Tibial artery (tissue), 4 donors: ENCODE measurements at regions not wholly inside any gene's neighbourhood (a gene's known extent, or its start where the extent isn't known, plus 50 kb on each side); places are given as distances from the start of the nearest gene placed in this dataset.

Experiments
- DNase-seq, 2 donors: peaks; one replicate each; pipeline ENCODE4 v3.0.0-alpha.2; 2019
- H3K27ac ChIP-seq, 2 donors: fragments of 200-600 bp; sonication (generic) in 1 of 2; 1 replicate in 1 of 2; 2 replicates in 1 of 2; pipeline ENCODE4 v1.5.1; 2018 to 2019; ENCODE audit warnings: mild to moderate bottlenecking in 1 of 2
- H3K27me3 ChIP-seq, 2 donors: fragments of 200-600 bp; sonication (generic) in 1 of 2; one replicate each; pipeline versions ENCODE4 v1.5.1 to v1.6.0; 2016 to 2019
- H3K36me3 ChIP-seq, 3 donors: fragments of 200-600 bp; sonication (generic) in 2 of 3; one replicate each; pipeline ENCODE4 v1.5.1; 2016 to 2019; ENCODE audit warnings: mild to moderate bottlenecking in 2 of 3
- H3K4me1 ChIP-seq, 4 donors: fragments of 200-600 bp; sonication (generic) in 2 of 4; 1 replicate in 3 of 4; 2 replicates in 1 of 4; pipeline ENCODE4 v1.5.1; 2016 to 2019
- H3K4me3 ChIP-seq, 2 donors: fragments of 200-600 bp; sonication (generic) in 1 of 2; 1 replicate in 1 of 2; 2 replicates in 1 of 2; pipeline ENCODE4 v1.5.1; 2018 to 2019; ENCODE audit warnings: mild to moderate bottlenecking in 2 of 2
- H3K9me3 ChIP-seq, 3 donors: fragments of 200-600 bp; sonication (generic) in 1 of 3; one replicate each; pipeline ENCODE4 v1.5.1; 2016 to 2019
- intact Hi-C: fragments of 100-400 bp; cut with DNase I; formaldehyde crosslinking; loops from one replicate; pipeline ENCODE4 v1.15.0; 2023; ENCODE audit warnings: low total_unique reads
- TF ChIP-seq, protein P1 (sequence below), 2 experiments: fragments of 200-600 bp in 1 of 2; fragments of 450-650 bp in 1 of 2; IDR thresholded peaks; one replicate each; pipeline ENCODE4 v1.5.1; 2017 to 2019; ENCODE audit warnings: antibody characterized with exemption in 2 of 2, mild to moderate bottlenecking in 1 of 2, moderate library complexity in 1 of 2

GRCh38 chr2:236394571-236394970, 130.4 kb upstream of the ASB18 start:
- TF ChIP-seq, protein P1, sequence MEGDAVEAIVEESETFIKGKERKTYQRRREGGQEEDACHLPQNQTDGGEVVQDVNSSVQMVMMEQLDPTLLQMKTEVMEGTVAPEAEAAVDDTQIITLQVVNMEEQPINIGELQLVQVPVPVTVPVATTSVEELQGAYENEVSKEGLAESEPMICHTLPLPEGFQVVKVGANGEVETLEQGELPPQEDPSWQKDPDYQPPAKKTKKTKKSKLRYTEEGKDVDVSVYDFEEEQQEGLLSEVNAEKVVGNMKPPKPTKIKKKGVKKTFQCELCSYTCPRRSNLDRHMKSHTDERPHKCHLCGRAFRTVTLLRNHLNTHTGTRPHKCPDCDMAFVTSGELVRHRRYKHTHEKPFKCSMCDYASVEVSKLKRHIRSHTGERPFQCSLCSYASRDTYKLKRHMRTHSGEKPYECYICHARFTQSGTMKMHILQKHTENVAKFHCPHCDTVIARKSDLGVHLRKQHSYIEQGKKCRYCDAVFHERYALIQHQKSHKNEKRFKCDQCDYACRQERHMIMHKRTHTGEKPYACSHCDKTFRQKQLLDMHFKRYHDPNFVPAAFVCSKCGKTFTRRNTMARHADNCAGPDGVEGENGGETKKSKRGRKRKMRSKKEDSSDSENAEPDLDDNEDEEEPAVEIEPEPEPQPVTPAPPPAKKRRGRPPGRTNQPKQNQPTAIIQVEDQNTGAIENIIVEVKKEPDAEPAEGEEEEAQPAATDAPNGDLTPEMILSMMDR (IDR thresholded peaks at IDR 0.05) = no peak
- Histone ChIP-seq H3K27ac (no peak overlapping the region), H3K4me3 (no peak overlapping the region), H3K9me3 (no peaks in the 10 kb centered on the region), H3K36me3 (no peaks in the 10 kb centered on the region), H3K4me1 (no peaks in the 10 kb centered on the region), H3K27me3 (no peaks in the 10 kb centered on the region)
- intact Hi-C loops = no loop called here
- no peak for DNase-seq

- Histone ChIP-seq H3K4me1 (no peaks in the 10 kb centered on the region), H3K4me3 (no peak overlapping the region), H3K36me3 (no peaks in the 10 kb centered on the region), H3K27me3 (no peaks in the 10 kb centered on the region), H3K27ac (no peak overlapping the region), H3K9me3 (no peaks in the 10 kb centered on the region)
- TF ChIP-seq, protein P1 (IDR thresholded peaks at IDR 0.05) = no peak
- intact Hi-C loops = no loop called here
- DNase-seq = no peak
These were observed 130.9 kb upstream of the ASB18 start for GRCh38 chr2:236395067-236395466.

DNA sequence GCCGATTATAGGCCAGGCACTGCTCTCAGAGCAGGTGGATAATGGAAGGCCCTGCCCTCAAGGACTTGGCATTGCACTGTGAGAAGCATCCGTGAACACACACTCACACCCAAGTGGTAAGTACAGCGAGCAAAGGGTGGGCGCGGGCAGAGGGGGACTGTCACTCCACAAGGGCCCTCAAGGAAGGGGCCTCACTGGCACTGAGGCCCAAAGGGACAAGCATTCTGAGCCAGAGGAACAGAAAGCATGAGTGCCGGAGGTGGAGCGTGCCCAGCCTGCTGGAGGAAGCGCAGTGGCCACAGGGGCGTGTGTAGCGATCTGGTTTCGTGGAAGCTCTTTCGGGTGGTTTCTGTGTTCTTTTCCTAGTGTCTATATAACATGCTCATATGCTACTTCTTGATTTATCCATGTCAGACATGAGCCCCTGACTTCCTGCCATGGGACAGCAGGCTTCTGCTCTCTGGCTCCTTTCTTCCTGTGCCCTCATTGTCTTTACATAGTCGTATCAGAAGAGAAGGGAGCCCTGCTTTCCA, 132.7 kb upstream of the ASB18 start:
- H3K27ac ChIP-seq = no peak overlapping the region
- DNase-seq = no peak
- intact Hi-C loops = no loop called here
- no peak overlapping the region for H3K4me3 ChIP-seq
- peaks cover 0 to 5% of the 10 kb centered on the region in 2 donors for H3K27me3 ChIP-seq
- no peaks in the 10 kb centered on the region for H3K36me3 ChIP-seq
- TF ChIP-seq, protein P1 (IDR thresholded peaks at IDR 0.05) = no peak
- H3K9me3 ChIP-seq = no peaks in the 10 kb centered on the region
- H3K4me1 ChIP-seq = no peaks in the 10 kb centered on the region

- H3K27ac ChIP-seq = no peak overlapping the region
- no peak overlapping the region for H3K4me3 ChIP-seq
- no peaks in the 10 kb centered on the region for H3K36me3 ChIP-seq
- no peaks in the 10 kb centered on the region for H3K9me3 ChIP-seq
- H3K27me3 ChIP-seq = peaks cover 0 to 13% of the 10 kb centered on the region in 2 donors
- TF ChIP-seq, protein P1 (IDR thresholded peaks at IDR 0.05) = no peak
- intact Hi-C loops = no loop called here
- DNase-seq = no peak
- H3K4me1 ChIP-seq = no peaks in the 10 kb centered on the region
These were observed 133.5 kb upstream of the ASB18 start for GRCh38 chr2:236397681-236398080.

GRCh38 chr2:236399409-236399808, 135.2 kb upstream of the ASB18 start:
- intact Hi-C loops = no loop called here
- TF ChIP-seq, protein P1 (IDR thresholded peaks at IDR 0.05) = no peak
- no peak overlapping the region for H3K4me3 ChIP-seq
- no peaks in the 10 kb centered on the region for H3K9me3 ChIP-seq
- H3K36me3 ChIP-seq = no peaks in the 10 kb centered on the region
- no peaks in the 10 kb centered on the region for H3K4me1 ChIP-seq
- no peak overlapping the region for H3K27ac ChIP-seq
- no peak for DNase-seq
- peaks cover 0 to 13% of the 10 kb centered on the region in 2 donors for H3K27me3 ChIP-seq

DNA sequence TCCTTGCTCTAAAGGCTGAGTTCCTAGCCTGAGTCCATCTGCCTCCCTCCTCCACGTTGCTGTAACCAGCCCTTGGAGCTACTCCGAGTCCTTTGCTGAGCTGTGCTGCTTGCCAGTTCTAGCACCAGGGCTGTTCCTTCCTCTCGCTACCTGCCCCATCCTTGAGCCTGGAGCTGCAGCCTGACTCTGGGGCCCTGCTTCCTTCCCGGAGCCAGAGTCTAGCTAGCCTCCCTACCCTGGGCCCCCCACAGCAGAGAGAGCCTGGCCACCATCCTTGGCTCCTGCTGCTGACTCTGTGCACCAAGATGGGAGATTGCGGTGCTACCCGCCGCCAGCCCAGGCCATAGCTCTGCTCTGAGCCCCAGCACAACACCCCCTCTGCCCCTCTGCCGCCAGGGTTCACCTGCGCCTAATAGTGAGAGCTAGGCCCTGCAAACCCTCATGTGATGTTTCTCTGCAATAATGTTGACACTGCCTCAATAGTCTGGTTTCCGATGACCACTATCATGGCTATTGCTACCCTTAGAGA, 135.9 kb upstream of the ASB18 start:
- H3K27ac ChIP-seq = no peak overlapping the region
- H3K4me3 ChIP-seq = no peak overlapping the region
- TF ChIP-seq, protein P1 (IDR thresholded peaks at IDR 0.05) = no peak
- no peak for DNase-seq
- intact Hi-C loops = no loop called here
- no peaks in the 10 kb centered on the region for H3K4me1 ChIP-seq
- peaks cover 0 to 13% of the 10 kb centered on the region in 2 donors for H3K27me3 ChIP-seq
- H3K36me3 ChIP-seq = no peaks in the 10 kb centered on the region
- no peaks in the 10 kb centered on the region for H3K9me3 ChIP-seq
